ENCODE measurements at regions not wholly inside any gene's neighbourhood (a gene's known extent, or its start where the extent isn't known, plus 50 kb on each side); places are given as distances from the start of the nearest gene placed in this dataset.

DNA sequence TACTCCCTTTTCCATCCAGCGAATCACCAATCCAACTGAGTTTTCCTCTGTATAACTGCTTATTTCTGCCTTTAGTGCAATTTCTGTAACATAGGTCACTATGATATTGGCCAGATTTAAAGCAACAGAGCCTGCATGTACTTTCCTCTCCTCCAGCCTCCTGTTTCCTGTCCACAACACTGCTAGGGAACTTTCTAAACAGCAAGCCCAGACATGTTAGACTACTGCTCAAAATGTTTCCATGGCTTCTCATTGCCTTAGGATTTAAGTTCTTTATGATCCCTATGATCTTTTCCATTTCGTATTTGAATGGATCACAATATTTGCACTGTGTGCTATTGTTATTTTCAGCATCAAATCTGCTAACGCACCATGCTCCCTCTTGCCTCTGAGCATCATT is 481.7 kb upstream of the SLC10A2 start:
- TF ChIP-seq EZH2phosphoT487 (IDR thresholded peaks at IDR 0.05; ENCODE audit: borderline replicate concordance, low read length) = no peak
- TF ChIP-seq, protein P1, sequence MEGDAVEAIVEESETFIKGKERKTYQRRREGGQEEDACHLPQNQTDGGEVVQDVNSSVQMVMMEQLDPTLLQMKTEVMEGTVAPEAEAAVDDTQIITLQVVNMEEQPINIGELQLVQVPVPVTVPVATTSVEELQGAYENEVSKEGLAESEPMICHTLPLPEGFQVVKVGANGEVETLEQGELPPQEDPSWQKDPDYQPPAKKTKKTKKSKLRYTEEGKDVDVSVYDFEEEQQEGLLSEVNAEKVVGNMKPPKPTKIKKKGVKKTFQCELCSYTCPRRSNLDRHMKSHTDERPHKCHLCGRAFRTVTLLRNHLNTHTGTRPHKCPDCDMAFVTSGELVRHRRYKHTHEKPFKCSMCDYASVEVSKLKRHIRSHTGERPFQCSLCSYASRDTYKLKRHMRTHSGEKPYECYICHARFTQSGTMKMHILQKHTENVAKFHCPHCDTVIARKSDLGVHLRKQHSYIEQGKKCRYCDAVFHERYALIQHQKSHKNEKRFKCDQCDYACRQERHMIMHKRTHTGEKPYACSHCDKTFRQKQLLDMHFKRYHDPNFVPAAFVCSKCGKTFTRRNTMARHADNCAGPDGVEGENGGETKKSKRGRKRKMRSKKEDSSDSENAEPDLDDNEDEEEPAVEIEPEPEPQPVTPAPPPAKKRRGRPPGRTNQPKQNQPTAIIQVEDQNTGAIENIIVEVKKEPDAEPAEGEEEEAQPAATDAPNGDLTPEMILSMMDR (IDR thresholded peaks at IDR 0.05; ENCODE audit: low read depth, low read length, poor library complexity, severe bottlenecking) = no peak
